Astrocyte (in vitro differentiated cells and primary cell): ENCODE measurements at regions not wholly inside any gene's neighbourhood (a gene's known extent, or its start where the extent isn't known, plus 50 kb on each side); places are given as distances from the start of the nearest gene placed in this dataset.
"Not testable (repeated sequence)": the region's sequence is repeated elsewhere in the genome, so short reads cannot be mapped to it uniquely, and the experiment has no call there.

Source experiments
- DNase-seq: peaks from one replicate; pipeline ENCODE4 v3.0.0-alpha.2; 2010; ENCODE audit warnings: low read depth
- FAIRE-seq: peaks from 2 replicates; lab custom pipeline; 2011; peaks lifted over from hg19 to GRCh38; lab: Jason Lieb, UNC
- H2AFZ ChIP-seq: 2 replicates; pipeline ENCODE4 v1.6.0; 2012; ENCODE audit warnings: low read depth, low read length, inconsistent platforms
- H3K27ac ChIP-seq: 2 replicates; pipeline ENCODE4 v1.5.1; 2011; ENCODE audit warnings: low read depth, low read length, inconsistent platforms
- H3K27me3 ChIP-seq: 2 replicates; pipeline ENCODE4 v1.6.0; 2011; ENCODE audit warnings: low read length, inconsistent platforms; ENCODE audit not compliant: insufficient read depth
- H3K36me3 ChIP-seq: 2 replicates; pipeline ENCODE4 v1.5.1; 2011; ENCODE audit warnings: low read length, inconsistent platforms; ENCODE audit not compliant: insufficient read depth
- H3K4me1 ChIP-seq: 2 replicates; pipeline ENCODE4 v1.5.1; 2011; ENCODE audit warnings: low read length, inconsistent platforms; ENCODE audit not compliant: insufficient read depth
- H3K4me2 ChIP-seq: 2 replicates; pipeline ENCODE4 v1.6.0; 2012; ENCODE audit warnings: low read length, inconsistent platforms
- H3K4me3 ChIP-seq: 2 replicates; pipeline ENCODE4 v1.5.1; 2011; ENCODE audit warnings: low read depth, mild to moderate bottlenecking, low read length, inconsistent platforms; ENCODE audit not compliant: insufficient read depth
- H3K79me2 ChIP-seq: 2 replicates; pipeline ENCODE4 v1.6.0; 2012; ENCODE audit warnings: mild to moderate bottlenecking, low read length, inconsistent platforms; ENCODE audit not compliant: insufficient read depth
- H3K9ac ChIP-seq: 2 replicates; pipeline ENCODE4 v1.6.0; 2012; ENCODE audit warnings: mild to moderate bottlenecking, low read length, inconsistent platforms
- H3K9me3 ChIP-seq: 2 replicates; pipeline ENCODE4 v1.5.1; 2012; ENCODE audit warnings: low read depth, mild to moderate bottlenecking, low read length, inconsistent platforms; ENCODE audit not compliant: insufficient read depth
- H4K20me1 ChIP-seq: 2 replicates; pipeline ENCODE4 v1.6.0; 2012; ENCODE audit warnings: low read length, inconsistent platforms; ENCODE audit not compliant: insufficient read depth
- H3K27ac Mint-ChIP-seq: one replicate; pipeline ENCODE4 v1.8.0; 2021; ENCODE audit warnings: mild to moderate bottlenecking, mixed read lengths; ENCODE audit not compliant: unreplicated experiment
- H3K27me3 Mint-ChIP-seq: one replicate; pipeline ENCODE4 v1.8.0; 2021; ENCODE audit warnings: low read depth, mixed read lengths; ENCODE audit not compliant: unreplicated experiment
- H3K36me3 Mint-ChIP-seq: one replicate; pipeline ENCODE4 v1.8.0; 2021; ENCODE audit warnings: low read depth, mixed read lengths; ENCODE audit not compliant: unreplicated experiment
- H3K4me1 Mint-ChIP-seq: one replicate; pipeline ENCODE4 v1.8.0; 2021; ENCODE audit warnings: low read depth, mixed read lengths; ENCODE audit not compliant: unreplicated experiment
- H3K4me3 Mint-ChIP-seq: one replicate; pipeline ENCODE4 v1.8.0; 2021; ENCODE audit warnings: mild to moderate bottlenecking, moderate library complexity, mixed read lengths; ENCODE audit not compliant: unreplicated experiment
- H3K9me3 Mint-ChIP-seq: one replicate; pipeline ENCODE4 v1.8.0; 2021; ENCODE audit warnings: mild to moderate bottlenecking, mixed read lengths; ENCODE audit not compliant: unreplicated experiment

- H3K27ac ChIP-seq, H3K27me3 ChIP-seq, DNase-seq, H3K27me3 Mint-ChIP-seq, H3K4me3 Mint-ChIP-seq, H3K4me1 Mint-ChIP-seq, H3K36me3 Mint-ChIP-seq, H3K79me2 ChIP-seq, H3K4me2 ChIP-seq, H3K36me3 ChIP-seq, H3K9ac ChIP-seq, H3K4me1 ChIP-seq, H2AFZ ChIP-seq, H3K4me3 ChIP-seq, H4K20me1 ChIP-seq, H3K9me3 ChIP-seq, H3K27ac Mint-ChIP-seq, FAIRE-seq: not testable (repeated sequence)
- H3K9me3 Mint-ChIP-seq = peaks cover 15% of the 10 kb centered on the region
Observed at GRCh38 chr7:86987358-86987757, 72.1 kb downstream of the ELAPOR2 start.

GRCh38 chr7:86985342-86985741 lies 74.1 kb downstream of the ELAPOR2 start:
- not testable (repeated sequence) for H3K27me3 Mint-ChIP-seq, H3K4me1 ChIP-seq, H4K20me1 ChIP-seq, H3K4me1 Mint-ChIP-seq, H3K27ac Mint-ChIP-seq, H3K9ac ChIP-seq, H3K4me3 Mint-ChIP-seq, H3K9me3 ChIP-seq, H3K4me3 ChIP-seq, H2AFZ ChIP-seq, H3K36me3 ChIP-seq, FAIRE-seq, H3K27me3 ChIP-seq, DNase-seq, H3K79me2 ChIP-seq, H3K27ac ChIP-seq, H3K4me2 ChIP-seq, H3K36me3 Mint-ChIP-seq
- H3K9me3 Mint-ChIP-seq = peaks cover 15% of the 10 kb centered on the region

- H3K9me3 Mint-ChIP-seq = peaks cover 15% of the 10 kb centered on the region
- FAIRE-seq, H3K27me3 Mint-ChIP-seq, H3K9me3 ChIP-seq, H3K36me3 Mint-ChIP-seq, H3K4me3 ChIP-seq, H3K27ac ChIP-seq, H3K79me2 ChIP-seq, DNase-seq, H3K36me3 ChIP-seq, H3K27me3 ChIP-seq, H3K27ac Mint-ChIP-seq, H3K4me1 Mint-ChIP-seq, H3K4me1 ChIP-seq, H3K4me2 ChIP-seq, H2AFZ ChIP-seq, H4K20me1 ChIP-seq, H3K4me3 Mint-ChIP-seq, H3K9ac ChIP-seq: not testable (repeated sequence)
Observed at GRCh38 chr7:86983654-86984053, 75.8 kb downstream of the ELAPOR2 start.

GRCh38 chr7:86981937-86982336 lies 77.5 kb downstream of the ELAPOR2 start:
- H3K36me3 Mint-ChIP-seq, H3K4me3 Mint-ChIP-seq, H2AFZ ChIP-seq, H3K9me3 ChIP-seq, H4K20me1 ChIP-seq, H3K9me3 Mint-ChIP-seq, H3K27ac Mint-ChIP-seq, H3K9ac ChIP-seq, H3K4me1 Mint-ChIP-seq, H3K79me2 ChIP-seq, H3K4me3 ChIP-seq, H3K36me3 ChIP-seq, H3K27me3 Mint-ChIP-seq, H3K4me2 ChIP-seq, H3K4me1 ChIP-seq, H3K27me3 ChIP-seq, DNase-seq, H3K27ac ChIP-seq, FAIRE-seq: not testable (repeated sequence)
